Esophagus squamous epithelium (tissue), 5 donors: ENCODE measurements at regions not wholly inside any gene's neighbourhood (a gene's known extent, or its start where the extent isn't known, plus 50 kb on each side); places are given as distances from the start of the nearest gene placed in this dataset.

Source experiments
- DNase-seq: peaks from one replicate; lab custom pipeline; 2025; lab: John Stamatoyannopoulos, UW
- H3K27ac ChIP-seq, 4 donors: fragments of 200-600 bp; sonication (generic); one replicate each; pipeline ENCODE4 v1.5.1; 2016 to 2019; ENCODE audit warnings: mild to moderate bottlenecking in 1 of 4
- H3K27me3 ChIP-seq, 4 donors: fragments of 200-600 bp; sonication (generic); 1 replicate in 3 of 4; 2 replicates in 1 of 4; pipeline versions ENCODE4 v1.5.1 to v1.6.0; 2017 to 2021; ENCODE audit warnings: antibody characterized with exemption in 1 of 4
- H3K36me3 ChIP-seq, 3 donors: fragments of 200-600 bp; sonication (generic); one replicate each; pipeline ENCODE4 v1.5.1; 2016 to 2019
- H3K4me1 ChIP-seq, 3 donors: fragments of 200-600 bp; sonication (generic); one replicate each; pipeline ENCODE4 v1.5.1; 2017 to 2019
- H3K4me3 ChIP-seq, 4 donors: fragments of 200-600 bp; sonication (generic); 1 replicate in 3 of 4; 2 replicates in 1 of 4; pipeline ENCODE4 v1.5.1; 2016 to 2019; ENCODE audit warnings: mild to moderate bottlenecking in 2 of 4, moderate library complexity in 1 of 4
- H3K9me3 ChIP-seq, 3 donors: fragments of 200-600 bp; sonication (generic); one replicate each; pipeline ENCODE4 v1.5.1; 2016 to 2019
- POLR2A ChIP-seq, 4 donors: fragments of 450-650 bp; IDR thresholded peaks; one replicate each; pipeline ENCODE4 v1.6.1; 2017; ENCODE audit warnings: antibody characterized with exemption in 4 of 4, mild to moderate bottlenecking in 4 of 4, moderate library complexity in 3 of 4
- WGBS, 2 donors: methylation state at CpG; one replicate each; pipeline ENCODE4 v1.1.5; 2018; 5-methylcytosine and 5-hydroxymethylcytosine counted together
- intact Hi-C: fragments of 100-400 bp; cut with DNase I; formaldehyde crosslinking; loops from one replicate; pipeline ENCODE4 v1.15.0; 2022
- TF ChIP-seq, protein P1 (sequence below), 6 experiments: fragments of 450-650 bp in 4 of 6; fragments of 200-600 bp in 2 of 6; sonication (generic) in 2 of 6; IDR thresholded peaks; one replicate each; pipeline ENCODE4 v1.5.1; 2016 to 2019; ENCODE audit warnings: antibody characterized with exemption in 6 of 6, mild to moderate bottlenecking in 4 of 6, moderate library complexity in 4 of 6
- donor health status: DM: yes; HTN: yes; CAD: no.

DNA sequence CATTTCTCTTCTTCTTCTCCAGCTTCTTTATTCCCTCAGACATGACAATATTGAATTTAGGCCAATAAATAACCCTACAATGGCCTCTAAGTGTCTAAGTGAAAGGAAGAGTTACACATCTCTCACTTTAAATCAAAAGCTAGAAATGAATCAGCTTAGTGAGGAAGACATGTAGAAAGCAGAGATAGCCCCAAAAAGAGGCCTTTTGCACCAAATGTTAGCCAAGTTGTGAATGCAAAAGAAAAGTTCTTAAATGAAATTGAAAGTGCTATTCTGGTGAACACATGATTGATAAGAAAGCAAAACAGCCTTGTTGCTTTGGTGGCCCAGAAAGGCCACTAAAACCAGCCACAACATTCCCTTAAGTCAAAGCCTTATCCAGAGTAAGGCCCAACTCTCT is 146.2 kb upstream of the HHIP start:
- no peak for DNase-seq
- Histone ChIP-seq H3K9me3 (no peaks in the 10 kb centered on the region), H3K36me3 (no peaks in the 10 kb centered on the region), H3K27me3 (no peaks in the 10 kb centered on the region), H3K4me1 (no peaks in the 10 kb centered on the region), H3K4me3 (no peak overlapping the region), H3K27ac (no peak overlapping the region)
- intact Hi-C loops = no loop called here
- TF ChIP-seq POLR2A (IDR thresholded peaks at IDR 0.05) = no peak
- TF ChIP-seq, protein P1, sequence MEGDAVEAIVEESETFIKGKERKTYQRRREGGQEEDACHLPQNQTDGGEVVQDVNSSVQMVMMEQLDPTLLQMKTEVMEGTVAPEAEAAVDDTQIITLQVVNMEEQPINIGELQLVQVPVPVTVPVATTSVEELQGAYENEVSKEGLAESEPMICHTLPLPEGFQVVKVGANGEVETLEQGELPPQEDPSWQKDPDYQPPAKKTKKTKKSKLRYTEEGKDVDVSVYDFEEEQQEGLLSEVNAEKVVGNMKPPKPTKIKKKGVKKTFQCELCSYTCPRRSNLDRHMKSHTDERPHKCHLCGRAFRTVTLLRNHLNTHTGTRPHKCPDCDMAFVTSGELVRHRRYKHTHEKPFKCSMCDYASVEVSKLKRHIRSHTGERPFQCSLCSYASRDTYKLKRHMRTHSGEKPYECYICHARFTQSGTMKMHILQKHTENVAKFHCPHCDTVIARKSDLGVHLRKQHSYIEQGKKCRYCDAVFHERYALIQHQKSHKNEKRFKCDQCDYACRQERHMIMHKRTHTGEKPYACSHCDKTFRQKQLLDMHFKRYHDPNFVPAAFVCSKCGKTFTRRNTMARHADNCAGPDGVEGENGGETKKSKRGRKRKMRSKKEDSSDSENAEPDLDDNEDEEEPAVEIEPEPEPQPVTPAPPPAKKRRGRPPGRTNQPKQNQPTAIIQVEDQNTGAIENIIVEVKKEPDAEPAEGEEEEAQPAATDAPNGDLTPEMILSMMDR (IDR thresholded peaks at IDR 0.05) = no peak

DNA sequence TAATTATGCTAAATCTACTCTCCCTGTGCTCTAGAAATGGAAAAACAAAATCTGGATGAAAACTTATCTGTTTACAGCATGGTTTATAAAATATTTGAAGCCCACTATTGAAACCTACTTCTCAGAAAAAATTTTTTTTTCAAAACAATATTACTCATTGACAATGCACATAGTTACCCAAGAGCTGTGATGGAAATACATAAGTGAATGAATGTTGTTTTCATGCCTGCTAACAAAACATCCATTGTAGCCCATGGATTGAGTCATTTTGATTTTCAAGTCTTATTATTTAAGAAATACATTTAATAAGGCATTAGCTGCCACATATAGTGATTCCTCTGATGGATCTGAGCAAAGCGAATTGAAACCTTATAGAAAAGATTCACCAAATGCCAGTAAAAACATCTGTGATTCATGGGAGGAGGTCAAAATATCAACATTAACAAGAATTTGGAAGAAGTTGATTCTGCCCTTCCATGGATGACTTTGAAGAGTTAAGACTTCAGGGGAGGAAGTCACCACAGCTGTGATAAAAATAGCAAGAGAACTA is 144.7 kb upstream of the HHIP start:
- no peak overlapping the region for H3K27ac ChIP-seq
- 89 to 91% methylated on average over 1 of the region's 1 CpG for WGBS, 2 donors
- H3K9me3 ChIP-seq = no peaks in the 10 kb centered on the region
- H3K4me1 ChIP-seq = no peaks in the 10 kb centered on the region
- TF ChIP-seq, protein P1 (IDR thresholded peaks at IDR 0.05) = no peak
- TF ChIP-seq POLR2A (IDR thresholded peaks at IDR 0.05) = no peak
- H3K4me3 ChIP-seq = no peak overlapping the region
- intact Hi-C loops = no loop called here
- no peaks in the 10 kb centered on the region for H3K27me3 ChIP-seq
- no peak for DNase-seq
- no peaks in the 10 kb centered on the region for H3K36me3 ChIP-seq

DNA sequence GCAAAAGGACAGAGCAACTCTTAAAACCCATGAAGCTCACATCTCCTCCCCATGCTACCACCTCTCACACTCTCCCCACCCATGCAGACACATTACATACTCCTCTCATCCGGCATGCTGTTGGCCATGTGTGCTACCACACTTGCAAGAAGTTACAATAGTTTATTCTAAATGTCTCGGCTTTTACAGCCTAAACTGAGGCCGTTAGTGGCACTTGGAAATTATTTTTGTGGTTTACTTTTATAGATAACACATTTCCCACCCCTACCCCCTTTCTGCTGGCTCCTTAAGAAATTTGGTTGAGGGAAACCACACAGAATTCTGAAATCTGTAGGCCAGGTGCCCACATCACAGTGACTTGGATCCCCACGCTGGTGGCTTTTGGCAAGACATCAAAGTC is 141.1 kb upstream of the HHIP start:
- TF ChIP-seq, protein P1 (IDR thresholded peaks at IDR 0.05) = no peak
- no peak for TF ChIP-seq POLR2A (IDR thresholded peaks at IDR 0.05)
- DNase-seq = no peak
- no peaks in the 10 kb centered on the region for H3K9me3 ChIP-seq
- no peak overlapping the region for H3K27ac ChIP-seq
- H3K4me3 ChIP-seq = no peak overlapping the region
- no peaks in the 10 kb centered on the region for H3K4me1 ChIP-seq
- 60 to 72% methylated on average over 4 of the region's 4 CpGs for WGBS, 2 donors
- no peaks in the 10 kb centered on the region for H3K27me3 ChIP-seq
- no peaks in the 10 kb centered on the region for H3K36me3 ChIP-seq
- intact Hi-C loops = no loop called here

DNA sequence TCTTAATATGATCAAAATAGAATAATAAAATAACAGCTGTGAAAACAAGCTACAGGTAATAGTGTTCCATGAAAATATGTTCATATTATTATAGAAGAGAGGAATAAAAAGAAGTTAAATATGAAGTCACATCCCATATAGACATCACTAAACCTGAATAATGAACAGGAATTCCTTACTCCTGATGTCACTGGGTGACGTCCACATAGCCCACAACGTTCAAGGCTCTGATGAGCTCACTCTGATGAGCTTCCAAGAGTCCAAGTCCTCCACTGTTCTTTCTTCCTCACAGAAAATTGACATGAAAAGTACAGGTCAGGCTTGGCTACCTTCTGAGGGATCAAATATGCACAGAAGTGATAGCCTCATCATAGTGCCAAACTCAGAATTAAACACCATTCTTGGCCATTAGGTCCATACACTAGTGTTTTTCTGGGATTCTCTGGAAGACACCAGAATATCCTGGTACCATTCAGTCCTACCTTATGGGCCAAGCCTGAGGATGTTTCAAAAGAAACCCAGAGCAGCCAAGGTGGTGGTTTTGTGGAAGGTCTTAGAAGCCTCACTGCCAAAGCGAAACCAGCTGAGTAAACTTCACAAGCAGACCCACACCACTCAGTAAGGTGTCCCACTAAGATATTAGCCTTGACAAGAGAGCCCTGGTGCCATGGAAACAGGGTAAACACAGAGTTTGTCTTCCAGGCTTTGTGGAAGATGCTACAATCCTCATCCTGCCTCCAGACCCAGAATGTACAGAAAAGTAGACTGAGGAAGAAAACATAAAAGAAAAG is 138.4 kb upstream of the HHIP start:
- WGBS, 2 donors = 28 to 48% methylated on average over 2 to 3 of the region's 3 CpGs
- intact Hi-C loops = no loop called here
- H3K4me1 ChIP-seq = no peaks in the 10 kb centered on the region
- no peak for DNase-seq
- TF ChIP-seq, protein P1 (IDR thresholded peaks at IDR 0.05) = no peak
- no peak for TF ChIP-seq POLR2A (IDR thresholded peaks at IDR 0.05)
- no peak overlapping the region for H3K4me3 ChIP-seq
- H3K36me3 ChIP-seq = no peaks in the 10 kb centered on the region
- no peaks in the 10 kb centered on the region for H3K9me3 ChIP-seq
- no peak overlapping the region for H3K27ac ChIP-seq
- H3K27me3 ChIP-seq = no peaks in the 10 kb centered on the region
